ENCODE measurements at regions not wholly inside any gene's neighbourhood (a gene's known extent, or its start where the extent isn't known, plus 50 kb on each side); places are given as distances from the start of the nearest gene placed in this dataset.
A peak's percentile ranks its signal among the peaks of the same experiment; 100 is the strongest.
"Not testable (repeated sequence)": the region's sequence is repeated elsewhere in the genome, so short reads cannot be mapped to it uniquely, and the experiment has no call there.

- no peak overlapping the region for H3K4me3 ChIP-seq (ENCODE audit: low read depth in 1 of 2, low read length in 2 of 2)
- H3K27me3 ChIP-seq (ENCODE audit: low read depth, low read length), result no peaks in the 10 kb centered on the region
- H3K36me3 ChIP-seq (ENCODE audit: control insufficient read depth in 1 of 2, insufficient read depth in 2 of 2, low read length in 2 of 2), result no peaks in the 10 kb centered on the region
- no peak overlapping the region for H3K27ac ChIP-seq (ENCODE audit: low read length)
- peaks cover 0 to 3% of the 10 kb centered on the region in 2 donors for H3K4me1 ChIP-seq (ENCODE audit: control insufficient read depth in 1 of 2, insufficient read depth in 2 of 2, low read length in 2 of 2)
- no peaks in the 10 kb centered on the region for H3K9me3 ChIP-seq (ENCODE audit: control insufficient read depth in 1 of 2, low read length in 2 of 2)
These were observed 218.8 kb downstream of the RAB11FIP4 start for GRCh38 chr17:31609996-31610910.

- Histone ChIP-seq H3K4me3 (ENCODE audit: low read depth in 1 of 2, low read length in 2 of 2) (no peak overlapping the region), H3K27me3 (ENCODE audit: low read depth, low read length) (no peaks in the 10 kb centered on the region), H3K36me3 (ENCODE audit: control insufficient read depth in 1 of 2, insufficient read depth in 2 of 2, low read length in 2 of 2) (no peaks in the 10 kb centered on the region), H3K4me1 (ENCODE audit: control insufficient read depth in 1 of 2, insufficient read depth in 2 of 2, low read length in 2 of 2) (peaks cover 0 to 3% of the 10 kb centered on the region in 2 donors), H3K27ac (ENCODE audit: low read length) (no peak overlapping the region), H3K9me3 (ENCODE audit: control insufficient read depth in 1 of 2, low read length in 2 of 2) (no peaks in the 10 kb centered on the region)
These were observed 217.9 kb downstream of the RAB11FIP4 start for GRCh38 chr17:31609331-31609730.

GRCh38 chr17:31608659-31609254 is 217.3 kb downstream of the RAB11FIP4 start:
- Histone ChIP-seq H3K27me3 (ENCODE audit: low read depth, low read length) (no peaks in the 10 kb centered on the region), H3K27ac (ENCODE audit: low read length) (no peak overlapping the region), H3K36me3 (ENCODE audit: control insufficient read depth in 1 of 2, insufficient read depth in 2 of 2, low read length in 2 of 2) (no peaks in the 10 kb centered on the region), H3K4me1 (ENCODE audit: control insufficient read depth in 1 of 2, insufficient read depth in 2 of 2, low read length in 2 of 2) (peaks cover 0 to 3% of the 10 kb centered on the region in 2 donors), H3K4me3 (ENCODE audit: low read depth in 1 of 2, low read length in 2 of 2) (no peak overlapping the region), H3K9me3 (ENCODE audit: control insufficient read depth in 1 of 2, low read length in 2 of 2) (no peaks in the 10 kb centered on the region)

GRCh38 chr17:31605761-31606160 is 214.3 kb downstream of the RAB11FIP4 start:
- Histone ChIP-seq H3K27me3 (ENCODE audit: low read depth, low read length) (no peaks in the 10 kb centered on the region), H3K4me1 (ENCODE audit: control insufficient read depth in 1 of 2, insufficient read depth in 2 of 2, low read length in 2 of 2) (peaks cover 0 to 3% of the 10 kb centered on the region in 2 donors), H3K36me3 (ENCODE audit: control insufficient read depth in 1 of 2, insufficient read depth in 2 of 2, low read length in 2 of 2) (no peaks in the 10 kb centered on the region), H3K4me3 (ENCODE audit: low read depth in 1 of 2, low read length in 2 of 2) (no peak overlapping the region), H3K9me3 (ENCODE audit: control insufficient read depth in 1 of 2, low read length in 2 of 2) (no peaks in the 10 kb centered on the region), H3K27ac (ENCODE audit: low read length) (no peak overlapping the region)

GRCh38 chr17:31604936-31605335 is 213.5 kb downstream of the RAB11FIP4 start:
- no peak overlapping the region for H3K4me3 ChIP-seq (ENCODE audit: low read depth in 1 of 2, low read length in 2 of 2)
- no peak overlapping the region for H3K27ac ChIP-seq (ENCODE audit: low read length)
- H3K9me3 ChIP-seq (ENCODE audit: control insufficient read depth in 1 of 2, low read length in 2 of 2), result no peaks in the 10 kb centered on the region
- H3K4me1 ChIP-seq (ENCODE audit: control insufficient read depth in 1 of 2, insufficient read depth in 2 of 2, low read length in 2 of 2), result no peaks in the 10 kb centered on the region
- H3K27me3 ChIP-seq (ENCODE audit: low read depth, low read length), result no peaks in the 10 kb centered on the region
- H3K36me3 ChIP-seq (ENCODE audit: control insufficient read depth in 1 of 2, insufficient read depth in 2 of 2, low read length in 2 of 2), result no peaks in the 10 kb centered on the region

- not testable (repeated sequence) for H3K4me3 ChIP-seq (ENCODE audit: low read depth in 1 of 2, low read length in 2 of 2); H3K9me3 ChIP-seq (ENCODE audit: control insufficient read depth in 1 of 2, low read length in 2 of 2); H3K36me3 ChIP-seq (ENCODE audit: control insufficient read depth in 1 of 2, insufficient read depth in 2 of 2, low read length in 2 of 2); H3K27me3 ChIP-seq (ENCODE audit: low read depth, low read length); H3K27ac ChIP-seq (ENCODE audit: low read length)
- peaks cover 4 to 12% of the 10 kb centered on the region in 2 donors for H3K4me1 ChIP-seq (ENCODE audit: control insufficient read depth in 1 of 2, insufficient read depth in 2 of 2, low read length in 2 of 2)
These were observed 208.7 kb downstream of the RAB11FIP4 start for GRCh38 chr17:31600144-31600543.

- H3K27ac ChIP-seq (ENCODE audit: low read length), result no peak overlapping the region
- H3K27me3 ChIP-seq (ENCODE audit: low read depth, low read length), result no peaks in the 10 kb centered on the region
- H3K4me1 ChIP-seq (ENCODE audit: control insufficient read depth in 1 of 2, insufficient read depth in 2 of 2, low read length in 2 of 2), result peaks cover 4 to 12% of the 10 kb centered on the region in 2 donors
- no peaks in the 10 kb centered on the region for H3K36me3 ChIP-seq (ENCODE audit: control insufficient read depth in 1 of 2, insufficient read depth in 2 of 2, low read length in 2 of 2)
- no peak overlapping the region for H3K4me3 ChIP-seq (ENCODE audit: low read depth in 1 of 2, low read length in 2 of 2)
- no peaks in the 10 kb centered on the region for H3K9me3 ChIP-seq (ENCODE audit: control insufficient read depth in 1 of 2, low read length in 2 of 2)
These were observed 207.6 kb downstream of the RAB11FIP4 start for GRCh38 chr17:31598921-31599571.

GRCh38 chr17:31598399-31598782 is 206.9 kb downstream of the RAB11FIP4 start:
- Histone ChIP-seq H3K9me3 (ENCODE audit: control insufficient read depth in 1 of 2, low read length in 2 of 2) (no peaks in the 10 kb centered on the region), H3K27me3 (ENCODE audit: low read depth, low read length) (no peaks in the 10 kb centered on the region), H3K36me3 (ENCODE audit: control insufficient read depth in 1 of 2, insufficient read depth in 2 of 2, low read length in 2 of 2) (no peaks in the 10 kb centered on the region), H3K4me3 (ENCODE audit: low read depth in 1 of 2, low read length in 2 of 2) (no peak overlapping the region), H3K4me1 (ENCODE audit: control insufficient read depth in 1 of 2, insufficient read depth in 2 of 2, low read length in 2 of 2) (peaks cover 4 to 12% of the 10 kb centered on the region in 2 donors), H3K27ac (ENCODE audit: low read length) (no peak overlapping the region)

GRCh38 chr17:31597646-31598398 is 206.3 kb downstream of the RAB11FIP4 start:
- Histone ChIP-seq H3K27ac (ENCODE audit: low read length) (no peak overlapping the region), H3K27me3 (ENCODE audit: low read depth, low read length) (no peaks in the 10 kb centered on the region), H3K4me1 (ENCODE audit: control insufficient read depth in 1 of 2, insufficient read depth in 2 of 2, low read length in 2 of 2) (peaks cover 4 to 12% of the 10 kb centered on the region in 2 donors), H3K36me3 (ENCODE audit: control insufficient read depth in 1 of 2, insufficient read depth in 2 of 2, low read length in 2 of 2) (no peaks in the 10 kb centered on the region), H3K4me3 (ENCODE audit: low read depth in 1 of 2, low read length in 2 of 2) (no peak overlapping the region), H3K9me3 (ENCODE audit: control insufficient read depth in 1 of 2, low read length in 2 of 2) (no peaks in the 10 kb centered on the region)

- Histone ChIP-seq H3K4me3 (ENCODE audit: low read depth in 1 of 2, low read length in 2 of 2) (no peak overlapping the region), H3K27ac (ENCODE audit: low read length) (peak overlapping the region; percentile 12), H3K4me1 (ENCODE audit: control insufficient read depth in 1 of 2, insufficient read depth in 2 of 2, low read length in 2 of 2) (peaks cover 4 to 12% of the 10 kb centered on the region in 2 donors), H3K9me3 (ENCODE audit: control insufficient read depth in 1 of 2, low read length in 2 of 2) (no peaks in the 10 kb centered on the region), H3K36me3 (ENCODE audit: control insufficient read depth in 1 of 2, insufficient read depth in 2 of 2, low read length in 2 of 2) (no peaks in the 10 kb centered on the region), H3K27me3 (ENCODE audit: low read depth, low read length) (no peaks in the 10 kb centered on the region)
These were observed 205.2 kb downstream of the RAB11FIP4 start for GRCh38 chr17:31596382-31597323.

Measured in muscle layer of duodenum (tissue), 2 donors.